GM23338 (cell line): ENCODE measurements at regions not wholly inside any gene's neighbourhood (a gene's known extent, or its start where the extent isn't known, plus 50 kb on each side); places are given as distances from the start of the nearest gene placed in this dataset.

Experiments used
- ATAC-seq: fragments of 200-7000 bp; cut with Tn5 transposase; 3 replicates; pipeline ENCODE4 v1.9.1; 2020
- DNase-seq: peaks from one replicate; pipeline ENCODE4 v3.0.0-alpha.2; 2015; ENCODE audit warnings: low spot score
- H2AFZ ChIP-seq: fragments of 200-600 bp; sonication (generic); 2 replicates; pipeline ENCODE4 v1.8.0; 2016; ENCODE audit warnings: antibody characterized with exemption, mild to moderate bottlenecking, moderate library complexity
- H3F3A ChIP-seq: fragments of 200-600 bp; sonication (generic); replicated peaks from 2 replicates; pipeline ENCODE4 v1.8.0; 2017; ENCODE audit warnings: antibody characterized with exemption, mixed run types, low read depth
- H3K27ac ChIP-seq: fragments of 200-600 bp; sonication (generic); 2 replicates; pipeline ENCODE4 v1.6.1; 2016; ENCODE audit warnings: low read depth
- H3K27me3 ChIP-seq: fragments of 200-600 bp; sonication (generic); 2 replicates; pipeline ENCODE4 v1.8.0; 2016; ENCODE audit warnings: mild to moderate bottlenecking, mixed run types, moderate library complexity; ENCODE audit not compliant: insufficient read depth
- H3K36me3 ChIP-seq: fragments of 200-600 bp; sonication (generic); 2 replicates; pipeline ENCODE4 v1.8.0; 2016; ENCODE audit warnings: mild to moderate bottlenecking; ENCODE audit not compliant: insufficient read depth
- H3K4me1 ChIP-seq: fragments of 200-600 bp; sonication (generic); 2 replicates; pipeline ENCODE4 v1.8.0; 2016; ENCODE audit warnings: mild to moderate bottlenecking, moderate library complexity; ENCODE audit not compliant: insufficient read depth
- H3K4me2 ChIP-seq: fragments of 200-600 bp; sonication (generic); 2 replicates; pipeline ENCODE4 v1.7.1; 2017; ENCODE audit warnings: mixed run types
- H3K4me3 ChIP-seq: fragments of 200-600 bp; sonication (generic); 2 replicates; pipeline ENCODE4 v1.6.1; 2016; ENCODE audit warnings: mixed run types
- H3K79me2 ChIP-seq: fragments of 200-600 bp; sonication (generic); replicated peaks from 2 replicates; pipeline ENCODE4 v1.8.0; 2017; ENCODE audit warnings: mild to moderate bottlenecking; ENCODE audit not compliant: insufficient read depth
- H3K9me2 ChIP-seq: fragments of 200-600 bp; sonication (generic); 2 replicates; pipeline ENCODE4 v1.8.0; 2017; ENCODE audit not compliant: insufficient read depth
- H4K20me1 ChIP-seq: fragments of 200-600 bp; sonication (generic); replicated peaks from 2 replicates; pipeline ENCODE4 v1.8.0; 2017; ENCODE audit warnings: mild to moderate bottlenecking; ENCODE audit not compliant: insufficient read depth
- H3K27ac Mint-ChIP-seq: 2 replicates; pipeline ENCODE4 v1.8.0; 2020; ENCODE audit warnings: inconsistent platforms, mild to moderate bottlenecking, moderate library complexity, mixed read lengths
- H3K27me3 Mint-ChIP-seq: 3 replicates; pipeline ENCODE4 v1.8.0; 2022; ENCODE audit warnings: low read depth, mild to moderate bottlenecking, moderate library complexity, mixed read lengths, inconsistent platforms; ENCODE audit not compliant: insufficient read depth, poor library complexity
- H3K36me3 Mint-ChIP-seq: 3 replicates; pipeline ENCODE4 v1.8.0; 2021; ENCODE audit warnings: low read depth, mild to moderate bottlenecking, inconsistent platforms, moderate library complexity, mixed read lengths
- H3K4me1 Mint-ChIP-seq: 3 replicates; pipeline ENCODE4 v1.8.0; 2020; ENCODE audit warnings: mild to moderate bottlenecking, inconsistent platforms, mixed read lengths
- H3K4me3 Mint-ChIP-seq: 3 replicates; pipeline ENCODE4 v1.8.0; 2021; ENCODE audit warnings: moderate library complexity, mild to moderate bottlenecking, inconsistent platforms, mixed read lengths
- H3K9me3 Mint-ChIP-seq: 3 replicates; pipeline ENCODE4 v1.8.0; 2020; ENCODE audit warnings: moderate library complexity, mild to moderate bottlenecking, inconsistent platforms, mixed read lengths
- CREB1 ChIP-seq: fragments of 250-450 bp; sonication (Bioruptor Pico); IDR thresholded peaks from 2 replicates; pipeline ENCODE4 v1.5.0; 2020; ENCODE audit warnings: low read depth, mild to moderate bottlenecking, moderate library complexity
- CTCF ChIP-seq, 2 experiments: fragments of 200-600 bp in 1 of 2; sonication (generic) in 1 of 2; conservative IDR thresholded peaks; 2 replicates each; pipeline versions ENCODE4 v1.5.1 to v1.6.1; 2016 to 2017; ENCODE audit warnings: antibody characterized with exemption in 2 of 2, low read depth in 2 of 2, mild to moderate bottlenecking in 2 of 2, moderate library complexity in 1 of 2
- ETS1 ChIP-seq: IDR thresholded peaks from 2 replicates; pipeline ENCODE4 v1.6.1; 2016; ENCODE audit warnings: antibody characterized with exemption
- EZH2 ChIP-seq: fragments of 200-600 bp; sonication (generic); IDR thresholded peaks from one replicate; pipeline ENCODE4 v1.8.0; 2017; ENCODE audit warnings: antibody characterized with exemption, mild to moderate bottlenecking, low read depth; ENCODE audit not compliant: unreplicated experiment
- EZH2phosphoT487 ChIP-seq: fragments of 200-600 bp; sonication (generic); IDR thresholded peaks from one replicate; pipeline ENCODE4 v1.8.1; 2018; ENCODE audit warnings: antibody characterized with exemption; ENCODE audit not compliant: unreplicated experiment
- JUNB ChIP-seq: IDR thresholded peaks from one replicate; pipeline ENCODE4 v1.6.1; 2016; ENCODE audit warnings: antibody characterized with exemption; ENCODE audit not compliant: unreplicated experiment
- NANOG ChIP-seq: IDR thresholded peaks from 2 replicates; pipeline ENCODE4 v1.6.1; 2016; ENCODE audit warnings: antibody characterized with exemption, borderline replicate concordance
- POLR2AphosphoS5 ChIP-seq: IDR thresholded peaks from 2 replicates; pipeline ENCODE4 v1.6.1; 2016; ENCODE audit warnings: antibody characterized with exemption, low read depth
- REST ChIP-seq: IDR thresholded peaks from one replicate; pipeline ENCODE4 v1.6.1; 2018; ENCODE audit warnings: antibody characterized with exemption; ENCODE audit not compliant: unreplicated experiment
- STAT1 ChIP-seq: IDR thresholded peaks from one replicate; pipeline ENCODE4 v1.6.1; 2016; ENCODE audit warnings: antibody characterized with exemption; ENCODE audit not compliant: unreplicated experiment
- ZNF114 ChIP-seq: fragments of 250-450 bp; sonication (Bioruptor Pico); IDR thresholded peaks from 2 replicates; pipeline ENCODE4 v1.5.0; 2020; ENCODE audit warnings: mild to moderate bottlenecking, moderate library complexity
- ZNF331 ChIP-seq: fragments of 250-450 bp; sonication (Bioruptor Pico); IDR thresholded peaks from 2 replicates; pipeline ENCODE4 v1.5.0; 2020; ENCODE audit warnings: low read depth, mild to moderate bottlenecking, moderate library complexity
- ZNF462 ChIP-seq: fragments of 250-450 bp; sonication (Bioruptor Pico); IDR thresholded peaks from 2 replicates; pipeline ENCODE4 v1.5.0; 2020; ENCODE audit warnings: mild to moderate bottlenecking, moderate library complexity

GRCh38 chr3:87329065-87329464, 52.7 kb upstream of the POU1F1 start:
- H2AFZ ChIP-seq = no peak overlapping the region
- TF ChIP-seq ZNF114 (CRISPR knock-in tag) = no peak
- no peak for TF ChIP-seq ZNF462 (CRISPR knock-in tag)
- no peak for TF ChIP-seq EZH2
- no peak for TF ChIP-seq ETS1
- TF ChIP-seq STAT1 = no peak
- no peak for TF ChIP-seq POLR2AphosphoS5
- no peak for TF ChIP-seq EZH2phosphoT487
- no peak for TF ChIP-seq CREB1
- TF ChIP-seq ZNF331 (CRISPR knock-in tag) = no peak
- TF ChIP-seq NANOG = no peak
- TF ChIP-seq JUNB = no peak
- TF ChIP-seq CTCF (conservative IDR thresholded peaks at IDR 0.05; ENCODE audit: low read depth in 2 of 2) = no peak
- no peak for TF ChIP-seq REST
- Mint-ChIP-seq H3K27me3 (no peaks in the 10 kb centered on the region), H3K4me1 (no peaks in the 10 kb centered on the region), H3K36me3 (no peaks in the 10 kb centered on the region), H3K4me3 (no peak overlapping the region), H3K9me3 (peaks cover 9% of the 10 kb centered on the region), H3K27ac (no peak overlapping the region)
- H4K20me1 ChIP-seq = no peaks in the 10 kb centered on the region
- H3K27ac ChIP-seq = no peak overlapping the region
- no peaks in the 10 kb centered on the region for H3K9me2 ChIP-seq
- H3K4me2 ChIP-seq = no peak overlapping the region
- no peaks in the 10 kb centered on the region for H3K4me1 ChIP-seq
- H3K79me2 ChIP-seq = no peaks in the 10 kb centered on the region
- no peak for ATAC-seq
- H3F3A ChIP-seq = no peaks in the 10 kb centered on the region
- H3K4me3 ChIP-seq = no peak overlapping the region
- no peaks in the 10 kb centered on the region for H3K36me3 ChIP-seq
- DNase-seq = no peak
- no peaks in the 10 kb centered on the region for H3K27me3 ChIP-seq
